OCI-LY7 (cell line): ENCODE measurements at regions not wholly inside any gene's neighbourhood (a gene's known extent, or its start where the extent isn't known, plus 50 kb on each side); places are given as distances from the start of the nearest gene placed in this dataset.

Experiments
- CTCF ChIP-seq: fragments of 200-600 bp; sonication (generic); conservative IDR thresholded peaks from 2 replicates; pipeline ENCODE4 v1.5.1; 2014; ENCODE audit warnings: mild to moderate bottlenecking, antibody characterized with exemption, low read length, moderate library complexity, mixed read lengths
- EZH2phosphoT487 ChIP-seq: fragments of 200-600 bp; sonication (generic); IDR thresholded peaks from 2 replicates; pipeline ENCODE4 v1.6.1; 2018; ENCODE audit warnings: low read depth, borderline replicate concordance, mild to moderate bottlenecking, mixed run types, antibody characterized with exemption, low read length, moderate library complexity, mixed read lengths

GRCh38 chr18:49731860-49732311 is 81.4 kb downstream of the ACAA2 start:
- TF ChIP-seq CTCF: no peak
- TF ChIP-seq EZH2phosphoT487: no peak
